ENCODE measurements at regions not wholly inside any gene's neighbourhood (a gene's known extent, or its start where the extent isn't known, plus 50 kb on each side); places are given as distances from the start of the nearest gene placed in this dataset.

- dilution Hi-C loops (cut with HindIII; ENCODE audit: low sequenced_read_pairs, unreplicated experiment) (no loop called here), in situ Hi-C loops (cut with MboI; ENCODE audit: low sequenced_read_pairs) (no loop called here), intact Hi-C loops (cut with micrococcal nuclease) (loop anchor here (2.0 to 5.0 kb wide), 2 partner anchors 274 to 370 kb away; no protein-coding TSS in a partner anchor)
- peak overlapping the region; percentile 82 for H2BK15ac ChIP-seq (ENCODE audit: low read depth, low read length)
- H3K9ac ChIP-seq (ENCODE audit: low read depth, low read length) = peak overlapping the region; percentile 22; the same call in 1 of the 2 replicates
- H2BK5ac ChIP-seq (ENCODE audit: low read depth, low read length, poor library complexity, severe bottlenecking) = peak overlapping the region; percentile 75
- no peaks in the 10 kb centered on the region for H3K27me3 ChIP-seq (ENCODE audit: control insufficient read depth, insufficient read depth, low read length)
- no peaks in the 10 kb centered on the region for H3K9me3 ChIP-seq (ENCODE audit: control insufficient read depth, insufficient read depth, low read length)
- peaks cover 0 to 10% of the 10 kb centered on the region in 2 experiments; a peak in 2 of 4 replicates for H3K79me1 ChIP-seq (ENCODE audit: low read depth in 1 of 2, low read length in 2 of 2)
- H3K4ac ChIP-seq (ENCODE audit: low read depth, low read length) = peak overlapping the region; percentile 89
- H3K9me1 ChIP-seq (ENCODE audit: insufficient read depth, low read length) = peaks cover 4% of the 10 kb centered on the region
- peak overlapping the region; percentile 81 for H4K91ac ChIP-seq (ENCODE audit: insufficient read depth, low read depth, low read length)
- BruUV-seq (replicated peaks) = no TSS peak
- H3K36me3 ChIP-seq (ENCODE audit: control insufficient read depth, insufficient read depth, low read length) = no peaks in the 10 kb centered on the region
- WGBS, 2 experiments (ENCODE audit: extremely low coverage in 2 of 2, insufficient read length in 1 of 2) = no CpG with 5 or more reads among the region's 1 CpG
- H3K27ac ChIP-seq (ENCODE audit: insufficient read depth, low read length) = peak overlapping the region; percentile 77
- peak overlapping the region; percentile 86 for H2BK20ac ChIP-seq (ENCODE audit: low read depth, low read length)
- H3K4me1 ChIP-seq (ENCODE audit: control insufficient read depth, insufficient read depth, low read length) = peaks cover 5% of the 10 kb centered on the region
- H2BK120ac ChIP-seq (ENCODE audit: low read depth, low read length) = peak overlapping the region; percentile 97
- ATAC-seq (ENCODE audit: low read depth) = peak; percentile 84
- peak overlapping the region; percentile 80 for H2AFZ ChIP-seq (replicated peaks; ENCODE audit: low read length, poor library complexity)
- DNase-seq = peak; percentile 63
- ChIA-PET POLR2A (ENCODE audit: unreplicated experiment) (no interaction called here), CTCF (interaction anchor here (0.5 to 2.6 kb wide), 14 partner anchors 17 to 560 kb away, joined by 3 to 25 read pairs (median 4); partner anchors contain the start of gene CCDC71L)
- peak overlapping the region; percentile 81 for H2AK5ac ChIP-seq (ENCODE audit: low read depth, low read length)
- H4K5ac ChIP-seq (ENCODE audit: low read depth, low read length) = peak overlapping the region; percentile 74
- H3K56ac ChIP-seq (ENCODE audit: extremely low read depth, insufficient read depth, low read length) = peak overlapping the region; percentile 58; the same call in 1 of the 2 replicates
- peak overlapping the region; percentile 70; the same call in 1 of the 2 replicates for H3K4me2 ChIP-seq (ENCODE audit: low read depth, low read length)
- peak overlapping the region; percentile 58 for H2AK9ac ChIP-seq (replicated peaks; ENCODE audit: low read depth, low read length, poor library complexity)
- peak overlapping the region; percentile 90 for H3K14ac ChIP-seq (replicated peaks; ENCODE audit: low read depth, low read length)
- peak overlapping the region; percentile 75 for H3K23ac ChIP-seq (ENCODE audit: low read depth, low read length)
- TF ChIP-seq ELK1 (IDR thresholded peaks at IDR 0.05; ENCODE audit: borderline replicate concordance, low read depth, low read length) = no peak
- no peak for TF ChIP-seq CHD1 (IDR thresholded peaks at IDR 0.05; ENCODE audit: low read depth, low read length)
- TF ChIP-seq USF2 (IDR thresholded peaks at IDR 0.05; ENCODE audit: low read depth, low read length) = no peak
- TF ChIP-seq SMC3 (IDR thresholded peaks at IDR 0.05; ENCODE audit: low read depth, low read length) = peak; percentile 70
- no peak for TF ChIP-seq CEBPB (IDR thresholded peaks at IDR 0.05; ENCODE audit: low read depth, low read length)
- TF ChIP-seq MXI1 (IDR thresholded peaks at IDR 0.05; ENCODE audit: borderline replicate concordance, low read depth, low read length) = no peak
- peak; percentile 67 for TF ChIP-seq RAD21 (IDR thresholded peaks at IDR 0.05; ENCODE audit: low read length)
- no peak for TF ChIP-seq POLR2A (IDR thresholded peaks at IDR 0.05; ENCODE audit: low read depth, low read length)
- no peak for TF ChIP-seq BHLHE40 (IDR thresholded peaks at IDR 0.05; ENCODE audit: low read depth, low read length)
- TF ChIP-seq NFE2L2 (IDR thresholded peaks at IDR 0.05; ENCODE audit: low read depth, low read length) = no peak
- no peak for TF ChIP-seq RFX5 (IDR thresholded peaks at IDR 0.05; ENCODE audit: low read depth, low read length)
- peak; percentile 63 for TF ChIP-seq CTCF (conservative IDR thresholded peaks at IDR 0.05; ENCODE audit: low read depth, low read length)
- TF ChIP-seq MAFK (IDR thresholded peaks at IDR 0.05; ENCODE audit: low read depth, low read length) = no peak
- no peak for TF ChIP-seq FOS (IDR thresholded peaks at IDR 0.05; ENCODE audit: low read depth, low read length)
- no peak overlapping the region for H3K4me3 ChIP-seq (ENCODE audit: insufficient read depth, low read depth, low read length)
- peak overlapping the region; percentile 38 to 91; a peak in 3 of 4 replicates for H4K8ac ChIP-seq (ENCODE audit: low read depth in 2 of 2, low read length in 2 of 2)
- no peaks in the 10 kb centered on the region for H4K20me1 ChIP-seq (ENCODE audit: insufficient read depth, low read length)
- peak overlapping the region; percentile 65 for H3K18ac ChIP-seq (ENCODE audit: low read depth, low read length)
These were observed 76.2 kb upstream of the CCDC71L start for GRCh38 chr7:106737202-106737562.
